ENCODE measurements at regions not wholly inside any gene's neighbourhood (a gene's known extent, or its start where the extent isn't known, plus 50 kb on each side); places are given as distances from the start of the nearest gene placed in this dataset.

DNA sequence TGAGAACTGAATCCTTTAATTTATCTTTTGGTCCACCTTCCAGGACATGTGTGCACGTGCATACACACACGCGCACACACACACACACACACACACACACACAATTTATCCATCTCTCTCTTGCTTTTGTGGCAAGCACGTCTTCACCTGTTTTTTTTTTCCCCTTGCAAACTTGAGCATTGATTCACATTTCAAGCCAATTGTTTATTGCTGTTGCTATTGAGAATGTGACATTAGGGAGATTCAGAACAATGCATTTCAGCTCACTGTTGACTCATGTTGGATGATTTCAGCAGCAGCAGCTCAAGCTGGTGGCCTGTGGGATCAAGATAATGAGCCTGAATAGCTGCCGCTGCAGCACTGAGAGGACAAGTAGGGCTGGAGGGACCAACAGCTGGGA is 128.9 kb downstream of the SNAPC1 start:
- TF ChIP-seq, protein P1, sequence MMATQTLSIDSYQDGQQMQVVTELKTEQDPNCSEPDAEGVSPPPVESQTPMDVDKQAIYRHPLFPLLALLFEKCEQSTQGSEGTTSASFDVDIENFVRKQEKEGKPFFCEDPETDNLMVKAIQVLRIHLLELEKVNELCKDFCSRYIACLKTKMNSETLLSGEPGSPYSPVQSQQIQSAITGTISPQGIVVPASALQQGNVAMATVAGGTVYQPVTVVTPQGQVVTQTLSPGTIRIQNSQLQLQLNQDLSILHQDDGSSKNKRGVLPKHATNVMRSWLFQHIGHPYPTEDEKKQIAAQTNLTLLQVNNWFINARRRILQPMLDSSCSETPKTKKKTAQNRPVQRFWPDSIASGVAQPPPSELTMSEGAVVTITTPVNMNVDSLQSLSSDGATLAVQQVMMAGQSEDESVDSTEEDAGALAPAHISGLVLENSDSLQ (IDR thresholded peaks at IDR 0.05): no peak
- TF ChIP-seq SUZ12 (IDR thresholded peaks at IDR 0.05): no peak
- no peak for TF ChIP-seq SP1 (IDR thresholded peaks at IDR 0.05)
- no peak for TF ChIP-seq LEF1 (IDR thresholded peaks at IDR 0.05; ENCODE audit: borderline replicate concordance)

Data from HEK293T (cell line).